Posterior vena cava (tissue), 2 donors: ENCODE measurements at regions not wholly inside any gene's neighbourhood (a gene's known extent, or its start where the extent isn't known, plus 50 kb on each side); places are given as distances from the start of the nearest gene placed in this dataset.

Experiments used
- DNase-seq: peaks from one replicate; pipeline ENCODE4 v3.0.0-alpha.2; 2020; ENCODE audit warnings: low spot score
- intact Hi-C, 2 donors: fragments of 100-400 bp; cut with DNase I; formaldehyde crosslinking; loops; one replicate each; pipeline versions ENCODE4 v1.14.1 to v1.14.2; 2022 to 2023
- donor health status: DM: yes; HTN: yes; CAD: no.
- donor health status: DM: yes; HTN: yes; CAD: no.

DNA sequence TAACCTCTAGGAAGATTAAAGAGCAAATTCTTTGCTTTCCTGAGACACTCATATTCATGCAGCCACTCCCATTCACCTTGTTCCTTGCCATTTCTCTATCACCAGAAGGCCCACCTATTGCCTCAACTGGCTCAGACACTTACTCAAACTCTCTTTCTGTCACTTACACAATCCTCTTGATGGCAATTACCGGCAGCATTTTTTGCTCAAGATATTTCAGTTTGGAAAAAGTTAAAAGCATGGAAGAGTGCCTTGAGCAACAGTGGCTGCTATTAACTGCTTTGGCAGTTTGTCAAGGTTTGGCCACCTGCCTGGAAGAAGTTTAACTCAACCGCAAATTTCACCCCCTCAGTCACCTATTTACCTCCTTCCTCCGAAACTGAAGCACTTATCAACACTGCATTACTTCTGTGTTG is 1104.0 kb upstream of the PIK3C3 start:
- intact Hi-C loops: no loop called here
- no peak for DNase-seq

DNA sequence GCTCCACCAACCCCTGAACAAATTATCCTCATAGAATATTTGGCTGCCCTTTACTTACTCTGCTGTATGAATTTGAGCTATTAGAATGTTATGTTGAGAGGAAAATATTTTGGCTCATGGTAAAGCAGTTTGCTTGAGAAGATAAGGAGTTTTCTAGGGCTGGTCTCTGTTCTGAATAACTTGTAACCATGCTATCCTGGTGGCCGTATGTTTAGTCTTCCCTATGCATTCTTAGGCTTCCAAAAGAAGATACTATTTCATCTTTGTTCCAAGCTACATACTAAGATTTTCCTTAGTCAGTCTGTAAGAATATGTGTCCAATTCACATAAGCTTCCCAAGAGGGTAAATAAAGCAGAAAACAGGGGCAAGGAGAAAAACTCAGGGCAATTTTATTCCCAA is 1105.1 kb upstream of the PIK3C3 start:
- no peak for DNase-seq
- intact Hi-C loops: no loop called here

GRCh38 chr18:40841467-40841866 is 1113.6 kb upstream of the PIK3C3 start:
- DNase-seq: no peak
- intact Hi-C loops: no loop called here

GRCh38 chr18:40841063-40841462 is 1114.0 kb upstream of the PIK3C3 start:
- intact Hi-C loops: no loop called here
- no peak for DNase-seq

DNA sequence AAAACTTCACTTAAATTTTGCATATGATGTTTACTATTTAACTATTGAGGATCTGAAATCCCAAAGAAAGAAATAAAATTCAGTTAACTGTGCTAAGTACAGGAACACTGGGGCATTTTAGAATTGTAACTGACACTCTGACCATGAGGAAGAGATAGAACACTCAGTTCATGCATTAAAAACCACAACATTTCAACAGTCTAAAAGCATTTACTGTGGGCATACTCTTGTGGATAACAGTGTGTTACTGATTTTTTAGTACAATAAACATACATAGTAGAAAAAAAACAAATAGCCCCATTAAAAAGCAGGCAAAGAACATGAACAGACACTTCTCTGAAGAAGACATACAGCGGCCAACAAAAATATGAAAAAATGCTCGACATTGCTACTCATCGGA is 1122.7 kb upstream of the PIK3C3 start:
- no peak for DNase-seq
- intact Hi-C loops: no loop called here

- intact Hi-C loops: no loop called here
- no peak for DNase-seq
Observed at GRCh38 chr18:40824291-40824690, 1130.7 kb upstream of the PIK3C3 start.

DNA sequence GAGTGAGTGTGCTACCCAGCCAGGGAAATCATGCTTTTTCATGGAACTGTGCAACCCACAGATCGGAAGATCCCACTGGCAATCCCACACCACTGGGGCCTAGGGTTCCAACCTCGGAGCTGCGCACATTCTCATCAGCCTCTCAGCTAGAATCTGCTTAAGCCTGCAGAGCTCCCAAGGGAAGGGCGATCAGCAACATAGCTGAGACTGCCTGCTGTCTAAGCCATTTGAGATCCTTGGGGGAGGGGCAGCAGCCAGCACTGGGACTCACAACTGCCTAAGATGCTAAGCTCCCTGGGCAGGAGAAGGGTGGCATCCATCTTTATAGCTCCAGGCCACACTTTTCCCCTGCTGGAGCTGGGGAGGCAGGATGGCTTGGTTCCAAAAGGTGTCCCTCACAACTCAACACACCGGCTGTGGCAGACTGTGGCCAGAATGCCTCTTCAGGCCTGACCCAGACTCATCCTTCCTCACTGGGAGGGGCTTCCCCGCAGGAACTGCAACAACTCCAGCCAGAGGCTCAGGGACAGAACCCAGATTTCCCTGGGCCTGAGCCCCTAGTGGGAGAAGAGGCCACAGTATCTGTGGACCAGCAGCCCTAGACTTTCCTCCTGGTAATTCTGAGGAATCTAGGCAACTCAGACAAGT is 1133.3 kb upstream of the PIK3C3 start:
- DNase-seq: peak; percentile 31
- intact Hi-C loops: no loop called here

DNA sequence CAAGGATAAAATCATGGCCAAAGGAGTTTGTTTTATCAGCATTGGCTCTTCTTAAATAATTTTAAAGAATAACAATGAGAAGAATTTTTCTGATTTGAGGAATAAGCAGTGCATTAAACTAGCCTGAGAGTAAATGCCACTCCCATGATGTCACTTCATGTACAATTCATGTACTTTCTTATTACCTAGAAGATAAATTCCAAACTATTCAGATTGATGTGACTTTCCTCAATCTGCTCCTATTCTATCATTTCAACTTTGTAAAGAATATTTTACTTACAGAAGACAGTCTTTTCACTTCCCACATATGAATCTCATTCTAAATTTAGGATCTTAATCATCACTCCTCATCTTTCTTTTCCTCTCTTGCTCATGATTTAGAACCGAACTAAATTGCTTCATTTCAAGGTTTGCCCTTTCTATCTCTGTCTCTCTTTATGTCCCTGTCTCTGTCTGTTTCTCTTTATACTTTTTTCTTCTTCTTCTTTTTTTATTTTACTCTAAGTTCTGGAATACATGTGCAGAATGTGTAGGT is 1142.0 kb upstream of the PIK3C3 start:
- DNase-seq: no peak
- intact Hi-C loops: no loop called here

GRCh38 chr18:40810372-40810771 is 1144.7 kb upstream of the PIK3C3 start:
- DNase-seq: no peak
- intact Hi-C loops: no loop called here

GRCh38 chr18:40789286-40789685 is 1165.7 kb upstream of the PIK3C3 start:
- intact Hi-C loops: no loop called here
- no peak for DNase-seq

- intact Hi-C loops: no loop called here
- DNase-seq: no peak
Observed at GRCh38 chr18:40782453-40783130, 1172.4 kb upstream of the PIK3C3 start.

DNA sequence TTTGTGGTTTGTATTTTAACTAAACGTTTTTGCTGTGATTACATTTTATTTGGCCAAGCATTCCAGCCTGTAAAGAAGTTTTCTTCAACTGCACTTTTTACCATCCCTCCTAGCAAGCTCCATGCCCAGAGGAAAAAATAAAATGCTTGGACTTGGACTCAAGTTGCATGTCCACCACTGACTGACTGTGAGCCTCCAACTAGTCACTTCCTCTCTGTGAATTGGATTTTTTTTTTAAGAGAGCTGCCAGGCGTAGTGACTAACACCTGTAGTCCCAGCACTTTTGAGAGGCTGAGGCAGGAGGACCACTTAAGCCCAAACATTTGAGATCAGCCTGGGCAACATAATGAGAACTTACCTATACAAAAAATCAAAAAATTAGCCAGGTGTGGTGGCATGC is 1185.2 kb upstream of the PIK3C3 start:
- intact Hi-C loops: no loop called here
- DNase-seq: no peak

- DNase-seq: no peak
- intact Hi-C loops: no loop called here
Observed at GRCh38 chr18:40760251-40760650, 1194.8 kb upstream of the PIK3C3 start.

DNA sequence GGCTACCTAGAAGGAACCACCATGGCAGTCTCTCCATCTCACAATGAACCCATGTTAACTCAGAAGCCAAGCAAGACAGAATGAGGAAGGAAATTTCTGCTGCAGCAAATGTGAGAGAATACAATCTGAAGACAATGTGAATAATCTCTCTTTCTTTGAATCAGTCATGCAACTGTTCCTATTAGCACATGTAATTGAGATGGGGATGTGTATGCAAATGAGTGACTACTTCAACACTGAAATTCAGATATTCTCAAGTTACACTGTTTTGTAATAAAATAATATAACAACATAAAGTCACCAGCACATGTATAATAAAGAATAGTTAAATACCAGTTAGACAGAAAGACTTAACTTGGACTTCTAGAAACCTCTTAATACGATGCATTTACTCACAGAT is 1200.6 kb upstream of the PIK3C3 start:
- DNase-seq: no peak
- intact Hi-C loops: loop anchor here in 1 of 2 donors (5.0 kb wide), 1 partner anchor 1132 kb away; no protein-coding TSS in a partner anchor

DNA sequence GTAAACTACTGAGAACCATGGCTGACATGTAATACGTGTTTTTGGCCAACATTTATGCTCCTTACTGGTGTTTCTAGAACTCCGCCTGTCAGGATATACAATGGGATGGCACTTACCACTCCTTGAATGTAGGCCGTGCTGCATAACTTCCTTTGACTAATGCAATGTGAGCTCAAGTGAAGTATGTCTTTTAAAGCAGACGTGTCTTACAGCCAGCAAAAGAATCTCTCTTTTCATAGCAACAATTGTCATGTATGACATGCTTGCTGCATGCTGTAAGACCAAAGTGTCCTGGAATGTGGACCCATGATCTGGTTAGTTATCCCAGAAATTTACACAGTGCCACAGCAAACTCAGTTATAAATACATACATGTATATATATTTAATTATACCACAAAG is 1202.7 kb upstream of the PIK3C3 start:
- no peak for DNase-seq
- intact Hi-C loops: loop anchor here in 1 of 2 donors (5.0 kb wide), 1 partner anchor 1130 kb away; no protein-coding TSS in a partner anchor

- intact Hi-C loops: loop anchor here in 1 of 2 donors (5.0 kb wide), 1 partner anchor 1129 kb away; no protein-coding TSS in a partner anchor
- no peak for DNase-seq
Observed at GRCh38 chr18:40751186-40751585, 1203.8 kb upstream of the PIK3C3 start.

DNA sequence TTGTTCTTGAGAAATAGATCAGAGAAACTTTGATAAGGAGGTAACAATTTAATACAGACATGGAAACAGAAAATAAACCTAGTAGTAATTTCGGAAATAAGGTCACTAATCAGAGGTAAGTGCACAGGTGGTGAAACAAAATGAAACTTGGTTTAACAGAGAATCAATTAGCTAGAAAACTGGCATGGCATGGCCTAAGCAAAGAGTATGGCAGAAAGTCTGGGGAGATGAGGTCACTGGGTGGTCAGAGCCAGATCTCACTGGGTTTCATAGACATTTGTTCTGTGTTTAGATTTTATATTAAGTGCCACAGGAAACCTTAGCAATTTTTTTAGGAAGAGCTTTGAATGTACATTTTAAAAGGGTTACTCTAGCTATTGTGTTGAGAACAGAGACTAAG is 1216.0 kb upstream of the PIK3C3 start:
- intact Hi-C loops: loop anchor here in 1 of 2 donors (5.0 kb wide), 1 partner anchor 752 kb away; no protein-coding TSS in a partner anchor
- DNase-seq: no peak

DNA sequence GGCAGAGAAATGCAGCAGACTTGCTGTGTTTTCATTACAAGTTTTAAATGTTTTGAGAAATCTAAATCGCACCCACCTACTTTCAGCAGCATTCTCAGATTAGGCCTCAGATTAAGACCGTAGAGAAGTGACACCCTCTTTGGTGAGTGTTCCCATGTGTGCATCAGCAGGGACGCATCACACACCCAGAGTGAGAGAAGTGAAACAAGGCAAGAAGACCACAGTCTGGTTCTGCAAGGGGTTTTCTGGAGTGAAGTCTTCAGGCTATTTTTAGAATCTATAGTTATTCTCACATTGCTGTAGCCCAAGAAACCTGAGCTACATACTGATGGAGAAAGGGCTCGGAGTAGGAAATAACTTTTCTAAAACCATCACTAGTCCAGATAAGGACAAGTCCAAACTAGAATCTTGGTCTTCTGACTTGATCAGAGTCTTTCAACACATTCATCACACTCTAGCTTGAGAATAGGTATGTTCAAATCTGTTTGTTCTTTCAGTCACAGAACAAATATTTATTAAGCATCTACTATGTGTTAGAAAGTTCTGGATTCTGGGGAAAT is 1216.6 kb upstream of the PIK3C3 start:
- intact Hi-C loops: loop anchor here in 1 of 2 donors (5.0 kb wide), 1 partner anchor 751 kb away; no protein-coding TSS in a partner anchor

GRCh38 chr18:40708726-40709125 is 1246.3 kb upstream of the PIK3C3 start:
- no peak for DNase-seq
- intact Hi-C loops: no loop called here

More for the DNA sequence above, 1216.6 kb upstream of the PIK3C3 start:
- DNase-seq: no peak

- intact Hi-C loops: no loop called here
- DNase-seq: no peak
Observed at GRCh38 chr18:40707797-40708196, 1247.2 kb upstream of the PIK3C3 start.
